ENCODE measurements at regions not wholly inside any gene's neighbourhood (a gene's known extent, or its start where the extent isn't known, plus 50 kb on each side); places are given as distances from the start of the nearest gene placed in this dataset.

DNA sequence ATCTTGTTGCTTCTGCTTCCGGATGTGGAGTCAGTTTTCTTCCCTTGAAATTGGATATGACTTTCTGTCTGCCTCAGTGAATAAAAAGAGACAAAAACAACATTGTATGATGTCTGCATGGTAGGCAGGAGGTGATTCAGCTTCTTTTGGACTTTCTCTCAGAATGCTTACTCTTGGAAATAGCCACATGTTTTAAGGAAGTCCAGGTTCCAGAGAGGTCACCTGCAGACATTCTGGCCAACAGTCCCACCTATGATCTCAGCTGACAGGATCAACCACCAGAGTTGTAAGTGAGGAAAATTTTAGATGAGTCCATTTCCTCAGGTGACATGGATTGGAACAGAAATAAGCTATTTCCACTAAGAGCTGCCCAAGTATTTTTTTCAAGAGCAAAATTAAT lies 508.7 kb upstream of the FAM98A start:
- no peak for ATAC-seq
- no peak for DNase-seq
- H3K27me3 ChIP-seq = no peaks in the 10 kb centered on the region
- no peaks in the 10 kb centered on the region for H3K4me1 ChIP-seq
- intact Hi-C loops (cut with DNase I) = no loop called here
- no peaks in the 10 kb centered on the region for H3K36me3 ChIP-seq (replicated peaks in 1 of 2; ENCODE audit: insufficient read depth in 1 of 2, low read depth in 2 of 2)
- 82% methylated on average over 1 of the region's 1 CpG for WGBS, 2 donors
- H3K27ac ChIP-seq = no peak overlapping the region
- H3K9me3 ChIP-seq = no peaks in the 10 kb centered on the region
- no peak overlapping the region for H3K4me3 ChIP-seq
- TF ChIP-seq CTCF (IDR thresholded peaks at IDR 0.05) (no peak), POLR2A (IDR thresholded peaks at IDR 0.05) (no peak)

DNA sequence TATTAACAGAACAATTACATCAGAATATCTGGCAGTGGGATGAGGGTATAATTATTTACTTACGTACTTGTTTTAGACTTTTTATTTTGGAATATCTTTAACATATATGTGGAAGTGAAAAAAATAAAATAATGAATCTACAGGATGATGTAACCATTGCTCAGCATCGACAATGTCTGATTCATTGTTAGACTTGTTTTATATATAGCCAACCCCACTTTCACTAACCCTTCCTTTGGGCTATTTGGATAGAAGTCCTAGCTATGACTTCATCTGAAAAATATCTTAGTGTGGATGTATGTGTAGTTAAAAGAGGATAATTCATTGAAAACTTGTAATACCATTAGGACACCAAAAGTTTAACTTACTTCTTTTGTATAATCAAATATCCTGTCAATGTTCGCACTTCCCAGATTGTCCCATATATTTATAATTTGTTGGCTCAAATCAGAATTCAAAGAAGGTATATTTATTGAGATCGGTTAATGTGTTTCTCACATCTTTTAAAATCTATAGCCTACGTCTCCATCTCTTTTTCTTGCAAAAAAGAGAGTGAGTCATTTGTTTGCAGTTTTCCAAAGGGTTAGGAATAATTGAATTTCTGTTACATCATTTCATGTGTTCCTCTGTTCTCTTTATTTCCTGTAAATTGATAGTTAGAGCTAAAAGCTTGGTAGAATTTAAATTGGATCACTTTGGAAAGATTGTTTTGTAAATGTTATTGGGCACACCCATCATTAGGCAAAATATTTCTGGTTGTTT lies 506.1 kb upstream of the FAM98A start:
- H3K4me1 ChIP-seq = no peaks in the 10 kb centered on the region
- 81 to 85% methylated on average over 5 of the region's 5 CpGs for WGBS, 2 donors
- no peak overlapping the region for H3K27ac ChIP-seq
- H3K4me3 ChIP-seq = no peak overlapping the region
- TF ChIP-seq CTCF (IDR thresholded peaks at IDR 0.05) (no peak), POLR2A (IDR thresholded peaks at IDR 0.05) (no peak)
- no peak for DNase-seq
- no peaks in the 10 kb centered on the region for H3K36me3 ChIP-seq (replicated peaks in 1 of 2; ENCODE audit: insufficient read depth in 1 of 2, low read depth in 2 of 2)
- intact Hi-C loops (cut with DNase I) = no loop called here
- no peak for ATAC-seq
- H3K27me3 ChIP-seq = no peaks in the 10 kb centered on the region
- no peaks in the 10 kb centered on the region for H3K9me3 ChIP-seq

DNA sequence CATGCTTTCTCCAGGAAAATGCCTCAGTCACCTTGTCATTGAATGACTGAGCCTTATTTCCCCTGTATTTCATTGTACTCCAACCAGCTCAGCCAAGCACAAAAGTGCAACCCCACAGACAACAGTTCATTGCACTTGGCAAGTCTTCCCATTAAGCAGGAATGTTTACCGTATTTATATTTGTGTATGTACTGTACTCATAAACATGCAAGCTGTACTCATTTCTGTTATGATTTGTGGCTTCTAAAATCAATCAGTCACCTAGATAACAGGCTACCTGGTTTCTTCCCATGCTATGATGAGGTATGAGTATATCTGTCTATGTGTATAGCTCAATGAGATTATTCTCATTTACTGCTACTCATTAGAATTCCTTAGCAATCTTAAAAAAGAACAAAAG lies 505.5 kb upstream of the FAM98A start:
- Histone ChIP-seq H3K9me3 (no peaks in the 10 kb centered on the region), H3K27me3 (no peaks in the 10 kb centered on the region), H3K27ac (no peak overlapping the region), H3K4me1 (no peaks in the 10 kb centered on the region), H3K36me3 (replicated peaks in 1 of 2; ENCODE audit: insufficient read depth in 1 of 2, low read depth in 2 of 2) (no peaks in the 10 kb centered on the region), H3K4me3 (no peak overlapping the region)
- DNase-seq (no peak), ATAC-seq (no peak)
- TF ChIP-seq CTCF (IDR thresholded peaks at IDR 0.05) (no peak), POLR2A (IDR thresholded peaks at IDR 0.05) (no peak)
- 68 to 76% methylated on average over 1 of the region's 1 CpG for WGBS, 2 donors
- intact Hi-C loops (cut with DNase I) = no loop called here

DNA sequence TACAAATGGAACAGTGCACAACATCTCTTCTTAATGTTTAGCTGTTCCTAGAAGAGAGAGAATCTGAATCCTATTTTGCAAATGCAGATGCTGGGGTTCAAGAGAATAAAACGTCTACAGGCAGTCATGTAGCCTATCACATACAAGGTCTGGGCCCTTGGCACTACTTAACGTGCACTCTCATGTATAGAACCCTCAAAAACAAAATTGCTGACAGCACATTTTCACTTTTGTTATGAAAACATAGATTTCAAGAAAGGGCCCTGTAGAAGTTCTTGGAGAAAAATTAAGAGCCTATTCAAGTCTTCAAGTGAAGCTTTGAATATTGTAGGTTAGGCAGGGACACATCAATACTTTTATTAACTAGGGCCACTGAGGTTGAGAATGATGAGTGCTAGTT lies 504.3 kb upstream of the FAM98A start:
- H3K4me1 ChIP-seq = no peaks in the 10 kb centered on the region
- no peaks in the 10 kb centered on the region for H3K27me3 ChIP-seq
- DNase-seq (no peak), ATAC-seq (no peak)
- H3K9me3 ChIP-seq = no peaks in the 10 kb centered on the region
- intact Hi-C loops (cut with DNase I) = no loop called here
- TF ChIP-seq POLR2A (IDR thresholded peaks at IDR 0.05) (no peak), CTCF (IDR thresholded peaks at IDR 0.05) (no peak)
- WGBS, 2 donors = 59 to 60% methylated on average over 2 of the region's 2 CpGs
- H3K27ac ChIP-seq = no peak overlapping the region
- H3K4me3 ChIP-seq = no peak overlapping the region
- H3K36me3 ChIP-seq (replicated peaks in 1 of 2; ENCODE audit: insufficient read depth in 1 of 2, low read depth in 2 of 2) = no peaks in the 10 kb centered on the region

DNA sequence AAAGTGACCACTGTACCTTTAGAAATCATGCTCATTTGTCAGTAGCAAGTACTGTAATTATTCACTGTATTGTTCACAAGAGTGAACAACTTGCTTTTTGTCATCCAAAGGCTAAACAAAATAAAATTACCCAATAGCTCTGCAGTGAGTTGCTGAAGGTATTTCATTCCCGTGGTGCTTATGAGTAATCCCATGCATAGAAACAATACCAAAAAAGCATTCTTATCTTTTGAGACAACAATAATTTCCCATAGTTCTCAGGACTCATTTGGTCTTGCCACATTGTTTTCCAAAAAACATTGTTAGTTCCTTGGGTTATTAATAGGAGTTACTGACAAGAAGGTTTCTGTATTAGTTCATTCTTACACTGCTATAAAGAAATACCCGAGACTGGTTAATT lies 503.2 kb upstream of the FAM98A start:
- TF ChIP-seq POLR2A (IDR thresholded peaks at IDR 0.05) (no peak), CTCF (IDR thresholded peaks at IDR 0.05) (no peak)
- no peak for ATAC-seq
- Histone ChIP-seq H3K27ac (no peak overlapping the region), H3K9me3 (no peaks in the 10 kb centered on the region), H3K36me3 (replicated peaks in 1 of 2; ENCODE audit: insufficient read depth in 1 of 2, low read depth in 2 of 2) (no peaks in the 10 kb centered on the region), H3K4me1 (no peaks in the 10 kb centered on the region), H3K4me3 (no peak overlapping the region), H3K27me3 (no peaks in the 10 kb centered on the region)
- intact Hi-C loops (cut with DNase I) = no loop called here
- no peak for DNase-seq
- 84% methylated on average over 2 of the region's 2 CpGs for WGBS, 2 donors
